HCT116 (cell line): ENCODE measurements at regions not wholly inside any gene's neighbourhood (a gene's known extent, or its start where the extent isn't known, plus 50 kb on each side); places are given as distances from the start of the nearest gene placed in this dataset.

Experiments used
- ATAC-seq: fragments of 200-7000 bp; cut with Tn5 transposase; 2 replicates; pipeline ENCODE4 v1.9.1; 2020; ENCODE audit warnings: mild to moderate bottlenecking, moderate library complexity
- BruUV-seq: library from RNA; stranded (reverse); fragments of 400-500 nt; replicated peaks from 2 replicates; lab custom pipeline; 2021; lab: Mats Ljungman, UMichigan
- CTCF ChIA-PET: fragments of 300-600 bp; sonication (Branson Sonifier 250); formaldehyde crosslinking; loops from one replicate; lab custom pipeline; 2021; ENCODE audit warnings: antibody characterized with exemption; lab: Charles Lee
- POLR2A ChIA-PET: fragments of 300-600, 350-600 bp; sonication (Branson Sonifier 250); formaldehyde crosslinking; loops from one replicate; lab custom pipeline; 2021; ENCODE audit warnings: antibody characterized with exemption; lab: Charles Lee
- RAD21 ChIA-PET, 2 experiments: fragments of 300-600 bp; sonication (Branson Sonifier 250); formaldehyde crosslinking; loops; one replicate each; lab custom pipeline; 2023; ENCODE audit warnings: low total read pairs in 2 of 2; ENCODE audit not compliant: uncharacterized antibody in 2 of 2, unreplicated experiment in 2 of 2, low non-redundant PET in 1 of 2; lab: Charles Lee
- DNase-seq: peaks from one replicate; pipeline ENCODE4 v3.0.0-alpha.2; 2010; ENCODE audit warnings: low read depth, low spot score
- H2AFZ ChIP-seq: fragments of 200-600 bp; shearing (Covaris generic), sonication (generic); 2 replicates; pipeline ENCODE4 v1.6.1; 2017; ENCODE audit warnings: low read depth, mixed run types, mixed read lengths, antibody characterized with exemption, low read length; ENCODE audit not compliant: poor library complexity, severe bottlenecking
- H3K27ac ChIP-seq: 2 replicates; pipeline ENCODE4 v1.5.1; 2012; ENCODE audit warnings: low read depth, low read length
- H3K27me3 ChIP-seq: fragments of 200-600 bp; sonication (generic); 2 replicates; pipeline ENCODE4 v1.6.1; 2016; ENCODE audit warnings: mixed run types, low read length, mixed read lengths; ENCODE audit not compliant: insufficient read depth
- H3K36me3 ChIP-seq, 2 experiments: fragments of 200-500 bp in 1 of 2; fragments of 200-600 bp in 1 of 2; sonication (Bioruptor generic) in 1 of 2; sonication (generic) in 1 of 2; 2 replicates each; pipeline versions ENCODE4 v1.5.1 to v1.6.1; 2014 to 2016; ENCODE audit warnings: low read length in 2 of 2, inconsistent platforms in 1 of 2, mixed read lengths in 1 of 2, mixed run types in 1 of 2; ENCODE audit not compliant: insufficient read depth in 2 of 2, control insufficient read depth in 1 of 2
- H3K4me1 ChIP-seq, 2 experiments: fragments of 200-600 bp in 1 of 2; sonication (generic) in 1 of 2; 2 replicates each; pipeline versions ENCODE4 v1.5.1 to v1.6.1; 2012 to 2017; ENCODE audit warnings: low read length in 2 of 2, inconsistent platforms in 1 of 2, mild to moderate bottlenecking in 1 of 2, mixed read lengths in 1 of 2, mixed run types in 1 of 2, moderate library complexity in 1 of 2; ENCODE audit not compliant: insufficient read depth in 2 of 2, control insufficient read depth in 1 of 2
- H3K4me2 ChIP-seq: fragments of 200-600 bp; sonication (generic); 2 replicates; pipeline ENCODE4 v1.6.1; 2017; ENCODE audit warnings: mixed run types, low read length, mixed read lengths
- H3K4me3 ChIP-seq, 2 experiments: fragments of 200-600 bp in 1 of 2; sonication (generic) in 1 of 2; replicated peaks in 1 of 2; 2 replicates each; pipeline ENCODE4 v1.5.1; 2011 to 2016; ENCODE audit warnings: low read length in 2 of 2, control low read depth in 1 of 2, low read depth in 1 of 2, mild to moderate bottlenecking in 1 of 2, mixed read lengths in 1 of 2, mixed run types in 1 of 2
- H3K79me2 ChIP-seq: fragments of 200-600 bp; sonication (generic); 2 replicates; pipeline ENCODE4 v1.6.1; 2017; ENCODE audit warnings: mild to moderate bottlenecking, mixed run types, low read length, moderate library complexity, mixed read lengths; ENCODE audit not compliant: insufficient read depth
- H3K9ac ChIP-seq: fragments of 200-600 bp; sonication (generic); 2 replicates; pipeline ENCODE4 v1.6.1; 2016; ENCODE audit warnings: low read length, mixed read lengths
- H3K9me2 ChIP-seq: fragments of 200-600 bp; sonication (generic), shearing (Covaris generic); 2 replicates; pipeline ENCODE4 v1.6.1; 2017; ENCODE audit warnings: mixed run types, mild to moderate bottlenecking, moderate library complexity; ENCODE audit not compliant: insufficient read depth
- H3K9me3 ChIP-seq, 2 experiments: fragments of 200-500 bp in 1 of 2; fragments of 200-600 bp in 1 of 2; sonication (Bioruptor generic) in 1 of 2; sonication (generic) in 1 of 2; 2 replicates each; pipeline ENCODE4 v1.6.1; 2014 to 2017; ENCODE audit warnings: low read length in 2 of 2, mixed read lengths in 2 of 2, inconsistent platforms in 1 of 2, low read depth in 1 of 2, mild to moderate bottlenecking in 1 of 2, mixed run types in 1 of 2, moderate library complexity in 1 of 2; ENCODE audit not compliant: control insufficient read depth in 1 of 2, insufficient read depth in 1 of 2
- H4K20me1 ChIP-seq: fragments of 200-600 bp; sonication (generic), shearing (Covaris generic); 2 replicates; pipeline ENCODE4 v1.6.1; 2017; ENCODE audit warnings: mixed run types, mild to moderate bottlenecking, moderate library complexity; ENCODE audit not compliant: insufficient read depth
- CBX3 ChIP-seq: IDR thresholded peaks from 2 replicates; pipeline ENCODE4 v1.6.1; 2012; ENCODE audit warnings: low read depth
- EZH2 ChIP-seq: fragments of 200-600 bp; sonication (generic); IDR thresholded peaks from 2 replicates; pipeline ENCODE4 v1.6.1; 2017; ENCODE audit warnings: antibody characterized with exemption, mixed run types
- FOSL1 ChIP-seq: IDR thresholded peaks from 2 replicates; pipeline ENCODE4 v1.6.1; 2012; ENCODE audit warnings: low read depth
- POLR2A ChIP-seq: IDR thresholded peaks from 2 replicates; pipeline ENCODE4 v1.7.0; 2011; ENCODE audit warnings: borderline replicate concordance; ENCODE audit not compliant: insufficient read depth, insufficient read length; ENCODE audit errors: extremely low read depth
- POLR2AphosphoS5 ChIP-seq: IDR thresholded peaks from 2 replicates; pipeline ENCODE4 v1.6.1; 2011; ENCODE audit warnings: mild to moderate bottlenecking, low read depth, low read length, moderate library complexity
- RAD21 ChIP-seq: IDR thresholded peaks from 2 replicates; pipeline ENCODE4 v1.6.1; 2012; ENCODE audit warnings: low read depth, mild to moderate bottlenecking
- SRF ChIP-seq: IDR thresholded peaks from 2 replicates; pipeline ENCODE4 v1.6.1; 2012; ENCODE audit warnings: low read depth
- ZBTB33 ChIP-seq: IDR thresholded peaks from 2 replicates; pipeline ENCODE4 v1.6.1; 2011; ENCODE audit warnings: mild to moderate bottlenecking, low read length, moderate library complexity; ENCODE audit not compliant: insufficient replicate concordance; ENCODE audit errors: extremely low read depth
- ZFX ChIP-seq: fragments of 450-650 bp; IDR thresholded peaks from 2 replicates; pipeline ENCODE4 v1.6.1; 2017
- intact Hi-C: fragments of 100-400 bp; cut with micrococcal nuclease; formaldehyde crosslinking; loops from 2 replicates; pipeline ENCODE4 v1.10.0; 2022
- TF ChIP-seq, protein P1 (sequence below): IDR thresholded peaks from 2 replicates; pipeline ENCODE4 v1.6.1; 2012

DNA sequence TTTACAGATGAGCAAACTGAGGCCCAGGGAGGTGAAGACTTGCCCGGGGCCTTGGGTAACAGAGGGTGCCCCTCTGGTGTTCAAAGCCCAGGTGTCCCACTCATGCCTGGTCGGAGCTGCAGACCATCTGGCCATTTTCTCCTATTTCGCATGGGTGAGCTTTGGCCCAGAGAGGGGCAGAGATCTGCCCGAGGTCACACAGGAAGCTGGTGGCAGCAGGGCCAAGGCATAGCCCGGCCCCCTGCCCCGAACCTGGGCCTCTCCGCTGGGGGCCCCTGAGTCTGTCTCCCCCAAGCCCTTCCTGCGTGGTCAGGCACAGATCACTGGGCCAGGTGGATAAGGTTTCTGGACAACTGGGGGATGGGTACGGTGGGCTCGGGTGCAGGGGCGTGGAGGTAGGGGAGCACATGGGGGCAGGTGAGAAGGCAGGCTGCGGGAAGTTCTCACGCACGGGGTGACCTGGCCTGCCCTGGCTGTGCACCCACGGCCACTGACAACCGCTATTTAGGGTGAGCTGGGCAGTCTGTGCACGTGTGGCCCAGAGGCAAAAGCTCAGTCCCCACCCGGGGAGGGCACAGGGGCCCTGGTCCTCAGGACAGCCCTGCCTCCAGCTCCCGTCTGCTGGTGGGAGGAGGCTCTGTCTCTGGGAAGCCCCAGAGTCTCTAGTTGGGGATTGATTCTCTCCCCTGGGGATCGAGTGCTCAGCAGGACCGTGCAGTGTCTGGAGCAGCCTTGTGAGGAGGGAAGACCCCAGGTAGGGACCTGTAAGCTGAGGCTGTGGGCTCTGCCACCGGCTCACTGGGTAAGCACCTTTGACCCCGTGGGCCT, 68.6 kb downstream of the UNCX start:
- Histone ChIP-seq H3K9me2 (no peaks in the 10 kb centered on the region), H3K27ac (no peak overlapping the region), H3K79me2 (no peaks in the 10 kb centered on the region), H3K4me1 (no peaks in the 10 kb centered on the region), H2AFZ (no peak overlapping the region), H3K9me3 (no peaks in the 10 kb centered on the region), H3K4me3 (no peak overlapping the region), H3K9ac (no peak overlapping the region), H3K36me3 (no peaks in the 10 kb centered on the region), H4K20me1 (no peaks in the 10 kb centered on the region), H3K4me2 (no peak overlapping the region), H3K27me3 (no peaks in the 10 kb centered on the region)
- intact Hi-C loops: no loop called here
- POLR2A ChIA-PET: no interaction called here
- TF ChIP-seq, protein P1, sequence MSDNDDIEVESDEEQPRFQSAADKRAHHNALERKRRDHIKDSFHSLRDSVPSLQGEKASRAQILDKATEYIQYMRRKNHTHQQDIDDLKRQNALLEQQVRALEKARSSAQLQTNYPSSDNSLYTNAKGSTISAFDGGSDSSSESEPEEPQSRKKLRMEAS: no peak
- TF ChIP-seq POLR2A (no peak), FOSL1 (no peak), ZBTB33 (no peak), POLR2AphosphoS5 (no peak), ZFX (no peak), RAD21 (no peak), SRF (no peak), CBX3 (no peak), EZH2 (no peak)
- ATAC-seq (no peak), DNase-seq (no peak)
- BruUV-seq: no TSS peak
- RAD21 ChIA-PET: interaction anchor here in 1 of 2 experiments (0.6 kb wide), 1 partner anchor 25 kb away, joined by 3 read pairs; no protein-coding TSS in a partner anchor
- CTCF ChIA-PET: no interaction called here
